WTC11 (cell line): ENCODE measurements at regions not wholly inside any gene's neighbourhood (a gene's known extent, or its start where the extent isn't known, plus 50 kb on each side); places are given as distances from the start of the nearest gene placed in this dataset.

Source experiments
- ATF6 ChIP-seq: sonication (generic); formaldehyde crosslinking; IDR thresholded peaks from 2 replicates; pipeline ENCODE4 v1.8.1; 2023; ENCODE audit warnings: mild to moderate bottlenecking, missing genetic modification reagents
- CTCF ChIP-seq: fragments of 200-600 bp; IDR thresholded peaks from 2 replicates; pipeline ENCODE4 v1.8.0; 2022; ENCODE audit warnings: antibody characterized with exemption
- ETV6 ChIP-seq: sonication (generic); formaldehyde crosslinking; IDR thresholded peaks from 2 replicates; pipeline ENCODE4 v1.8.1; 2022; ENCODE audit warnings: mild to moderate bottlenecking, missing genetic modification reagents
- FOXJ3 ChIP-seq: sonication (generic); formaldehyde crosslinking; IDR thresholded peaks from 2 replicates; pipeline ENCODE4 v1.9.0; 2021; ENCODE audit warnings: missing genetic modification reagents, mild to moderate bottlenecking, borderline replicate concordance
- FOXK1 ChIP-seq: sonication (generic); formaldehyde crosslinking; IDR thresholded peaks from 2 replicates; pipeline ENCODE4 v1.8.0; 2022; ENCODE audit warnings: mild to moderate bottlenecking, moderate library complexity, missing genetic modification reagents
- MLX ChIP-seq: sonication (generic); formaldehyde crosslinking; IDR thresholded peaks from 2 replicates; pipeline ENCODE4 v1.8.1; 2023; ENCODE audit warnings: mild to moderate bottlenecking, missing genetic modification reagents, moderate library complexity
- NFE2L1 ChIP-seq: sonication (generic); formaldehyde crosslinking; IDR thresholded peaks from 2 replicates; pipeline ENCODE4 v1.8.1; 2023; ENCODE audit warnings: missing genetic modification reagents
- NR2C2 ChIP-seq: sonication (generic); formaldehyde crosslinking; IDR thresholded peaks from 2 replicates; pipeline ENCODE4 v1.8.0; 2022; ENCODE audit warnings: mild to moderate bottlenecking, missing genetic modification reagents
- PREB ChIP-seq: sonication (generic); formaldehyde crosslinking; IDR thresholded peaks from 2 replicates; pipeline ENCODE4 v1.8.1; 2022; ENCODE audit warnings: mild to moderate bottlenecking, missing genetic modification reagents, moderate library complexity, borderline replicate concordance
- SP1 ChIP-seq: sonication (generic); formaldehyde crosslinking; conservative IDR thresholded peaks from 2 replicates; pipeline ENCODE4 v1.8.1; 2022; ENCODE audit warnings: missing genetic modification reagents
- ZBTB21 ChIP-seq: sonication (generic); formaldehyde crosslinking; IDR thresholded peaks from 2 replicates; pipeline ENCODE4 v1.8.1; 2023; ENCODE audit warnings: mild to moderate bottlenecking, missing genetic modification reagents, borderline replicate concordance
- ZNF317 ChIP-seq: sonication (generic); formaldehyde crosslinking; IDR thresholded peaks from 2 replicates; pipeline ENCODE4 v1.8.1; 2023; ENCODE audit warnings: low read depth, mild to moderate bottlenecking, moderate library complexity, missing genetic modification reagents, borderline replicate concordance
- ZNF423 ChIP-seq: fragments of 250-450 bp; sonication (Bioruptor Pico); IDR thresholded peaks from 2 replicates; pipeline ENCODE4 v2.1.2; 2022; ENCODE audit warnings: mild to moderate bottlenecking, moderate library complexity

GRCh38 chr2:47259829-47260228, 83.5 kb upstream of the CALM2 start:
- TF ChIP-seq CTCF = no peak
- no peak for TF ChIP-seq NFE2L1 (CRISPR knock-in tag)
- TF ChIP-seq FOXJ3 = no peak
- no peak for TF ChIP-seq SP1 (CRISPR knock-in tag)
- TF ChIP-seq PREB = no peak
- no peak for TF ChIP-seq ZBTB21
- no peak for TF ChIP-seq ZNF423 (CRISPR knock-in tag)
- TF ChIP-seq ATF6 = no peak
- no peak for TF ChIP-seq FOXK1 (CRISPR knock-in tag)
- TF ChIP-seq ETV6 (CRISPR knock-in tag) = no peak
- no peak for TF ChIP-seq ZNF317 (CRISPR knock-in tag)
- no peak for TF ChIP-seq MLX (CRISPR knock-in tag)
- no peak for TF ChIP-seq NR2C2 (CRISPR knock-in tag)
